ENCODE measurements at regions not wholly inside any gene's neighbourhood (a gene's known extent, or its start where the extent isn't known, plus 50 kb on each side); places are given as distances from the start of the nearest gene placed in this dataset.

DNA sequence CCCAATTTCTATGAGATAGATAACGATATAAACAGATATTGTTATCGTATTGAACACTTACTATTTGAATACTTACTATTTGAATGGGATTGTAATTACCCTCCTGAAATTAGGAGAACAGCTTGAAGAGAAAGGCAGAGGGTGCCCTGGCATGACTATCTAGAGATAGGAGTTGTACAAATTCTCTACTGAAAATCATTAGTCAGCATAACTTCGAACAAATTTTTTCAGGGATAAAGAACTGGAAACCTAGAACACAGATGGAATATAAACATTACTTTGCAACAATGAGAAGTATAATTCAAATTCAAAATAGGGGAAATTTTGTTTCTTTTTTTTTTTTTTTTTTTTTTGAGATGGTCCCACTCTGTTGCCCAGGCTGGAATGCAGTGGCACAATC is 1096.8 kb downstream of the C4orf33 start:
- H3K9ac ChIP-seq (ENCODE audit: low read length): no peak overlapping the region
- peaks cover 3% of the 10 kb centered on the region for H3K9me3 ChIP-seq (ENCODE audit: control insufficient read depth, low read depth, low read length)
- no peaks in the 10 kb centered on the region for H3K4me1 ChIP-seq (ENCODE audit: control insufficient read depth, low read depth, low read length)
- H3K36me3 ChIP-seq (ENCODE audit: control insufficient read depth, low read depth, low read length): no peaks in the 10 kb centered on the region
- no peaks in the 10 kb centered on the region for H3K27me3 ChIP-seq (ENCODE audit: control insufficient read depth, insufficient read depth, low read length)
- no peak overlapping the region for H3K4me3 ChIP-seq (ENCODE audit: low read length)
- H3K27ac ChIP-seq (ENCODE audit: low read length): no peak overlapping the region

DNA sequence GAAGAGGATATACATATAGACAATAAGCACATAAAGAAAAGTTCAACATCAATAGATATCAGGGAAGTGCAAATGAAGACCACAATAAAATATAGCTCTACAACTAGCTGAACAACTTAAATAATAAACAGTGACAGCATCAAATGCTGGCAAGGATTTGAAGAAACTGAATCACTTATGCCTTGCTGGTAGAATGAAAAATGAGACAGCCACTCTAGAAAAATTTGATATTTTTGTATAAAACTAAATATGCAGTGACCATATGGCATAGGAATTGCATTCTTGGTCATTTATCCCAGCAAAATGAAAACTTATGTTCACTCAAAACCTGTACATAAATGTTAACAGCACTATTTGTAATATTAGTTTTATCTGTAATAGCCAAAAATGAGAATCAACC is 1102.0 kb downstream of the C4orf33 start:
- no peak overlapping the region for H3K27ac ChIP-seq (ENCODE audit: low read length)
- H3K9me3 ChIP-seq (ENCODE audit: control insufficient read depth, low read depth, low read length): peaks cover 12% of the 10 kb centered on the region
- H3K36me3 ChIP-seq (ENCODE audit: control insufficient read depth, low read depth, low read length): no peaks in the 10 kb centered on the region
- H3K9ac ChIP-seq (ENCODE audit: low read length): no peak overlapping the region
- H3K4me1 ChIP-seq (ENCODE audit: control insufficient read depth, low read depth, low read length): no peaks in the 10 kb centered on the region
- H3K27me3 ChIP-seq (ENCODE audit: control insufficient read depth, insufficient read depth, low read length): no peaks in the 10 kb centered on the region
- H3K4me3 ChIP-seq (ENCODE audit: low read length): no peak overlapping the region

DNA sequence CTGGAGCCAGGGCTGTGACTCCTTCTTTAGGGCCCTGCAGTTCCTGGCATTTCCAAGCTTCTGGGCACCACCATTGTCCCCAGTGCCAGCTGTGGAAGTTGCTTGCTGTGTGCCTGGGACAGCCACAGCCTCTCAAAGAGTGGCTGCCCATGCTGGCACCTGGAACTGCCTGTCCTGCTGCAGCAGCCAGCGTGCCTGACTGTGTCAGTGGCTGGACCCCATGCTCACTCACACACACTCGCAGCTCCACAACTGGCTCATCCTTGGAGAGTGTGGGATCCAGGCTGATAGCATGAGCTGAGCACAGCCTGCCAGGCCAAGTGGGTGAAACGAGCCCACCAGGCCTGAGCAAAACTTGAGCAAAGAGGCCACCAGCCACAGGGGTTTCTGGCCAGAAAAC is 1107.6 kb downstream of the C4orf33 start:
- H3K36me3 ChIP-seq (ENCODE audit: control insufficient read depth, low read depth, low read length): no peaks in the 10 kb centered on the region
- H3K4me3 ChIP-seq (ENCODE audit: low read length): no peak overlapping the region
- H3K9ac ChIP-seq (ENCODE audit: low read length): no peak overlapping the region
- H3K9me3 ChIP-seq (ENCODE audit: control insufficient read depth, low read depth, low read length): peaks cover 13% of the 10 kb centered on the region
- H3K4me1 ChIP-seq (ENCODE audit: control insufficient read depth, low read depth, low read length): no peaks in the 10 kb centered on the region
- H3K27ac ChIP-seq (ENCODE audit: low read length): no peak overlapping the region
- no peaks in the 10 kb centered on the region for H3K27me3 ChIP-seq (ENCODE audit: control insufficient read depth, insufficient read depth, low read length)

DNA sequence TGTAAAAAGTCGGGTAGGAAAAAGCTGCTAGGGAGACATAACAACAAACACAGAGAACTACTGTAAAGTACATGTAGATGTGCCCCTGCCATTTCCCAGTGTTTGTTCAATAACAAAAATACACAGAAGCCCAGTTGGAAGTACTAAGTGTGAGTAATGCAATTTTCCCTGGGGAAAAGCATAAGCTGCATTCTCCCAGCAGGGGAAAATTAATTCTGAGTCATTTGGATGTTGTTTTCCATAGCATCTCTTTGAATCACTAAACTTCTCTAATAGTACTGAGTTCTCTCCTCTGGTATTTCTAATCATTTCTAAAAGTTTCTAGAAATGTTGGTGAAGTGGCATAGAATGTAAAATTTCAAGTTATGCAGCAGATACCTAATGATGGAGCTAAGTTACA is 1114.9 kb downstream of the C4orf33 start:
- H3K27me3 ChIP-seq (ENCODE audit: control insufficient read depth, insufficient read depth, low read length): no peaks in the 10 kb centered on the region
- H3K27ac ChIP-seq (ENCODE audit: low read length): no peak overlapping the region
- H3K9me3 ChIP-seq (ENCODE audit: control insufficient read depth, low read depth, low read length): no peaks in the 10 kb centered on the region
- H3K4me3 ChIP-seq (ENCODE audit: low read length): no peak overlapping the region
- H3K4me1 ChIP-seq (ENCODE audit: control insufficient read depth, low read depth, low read length): no peaks in the 10 kb centered on the region
- no peaks in the 10 kb centered on the region for H3K36me3 ChIP-seq (ENCODE audit: control insufficient read depth, low read depth, low read length)
- H3K9ac ChIP-seq (ENCODE audit: low read length): no peak overlapping the region

DNA sequence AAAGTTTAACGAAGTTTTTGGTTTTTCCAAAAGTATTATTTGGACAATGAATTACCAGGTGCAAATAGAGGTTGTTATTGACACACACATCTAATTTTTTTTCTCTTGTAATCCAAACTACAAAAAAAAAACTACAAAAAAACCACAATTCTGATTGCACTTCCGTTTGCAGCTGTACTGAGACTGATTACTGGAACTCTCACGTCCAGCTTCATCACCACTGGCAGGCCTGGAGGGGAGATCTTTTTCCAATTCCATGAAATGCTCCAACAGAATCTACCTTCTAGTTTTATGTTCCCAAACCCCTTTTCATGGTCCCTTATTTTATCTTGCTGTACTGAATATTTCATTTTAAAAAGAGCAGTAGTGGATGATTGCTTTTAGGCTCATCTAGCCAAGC is 1118.3 kb downstream of the C4orf33 start:
- Histone ChIP-seq H3K9me3 (ENCODE audit: control insufficient read depth, low read depth, low read length) (no peaks in the 10 kb centered on the region), H3K27ac (ENCODE audit: low read length) (no peak overlapping the region), H3K9ac (ENCODE audit: low read length) (no peak overlapping the region), H3K36me3 (ENCODE audit: control insufficient read depth, low read depth, low read length) (no peaks in the 10 kb centered on the region), H3K4me1 (ENCODE audit: control insufficient read depth, low read depth, low read length) (no peaks in the 10 kb centered on the region), H3K4me3 (ENCODE audit: low read length) (no peak overlapping the region), H3K27me3 (ENCODE audit: control insufficient read depth, insufficient read depth, low read length) (no peaks in the 10 kb centered on the region)

DNA sequence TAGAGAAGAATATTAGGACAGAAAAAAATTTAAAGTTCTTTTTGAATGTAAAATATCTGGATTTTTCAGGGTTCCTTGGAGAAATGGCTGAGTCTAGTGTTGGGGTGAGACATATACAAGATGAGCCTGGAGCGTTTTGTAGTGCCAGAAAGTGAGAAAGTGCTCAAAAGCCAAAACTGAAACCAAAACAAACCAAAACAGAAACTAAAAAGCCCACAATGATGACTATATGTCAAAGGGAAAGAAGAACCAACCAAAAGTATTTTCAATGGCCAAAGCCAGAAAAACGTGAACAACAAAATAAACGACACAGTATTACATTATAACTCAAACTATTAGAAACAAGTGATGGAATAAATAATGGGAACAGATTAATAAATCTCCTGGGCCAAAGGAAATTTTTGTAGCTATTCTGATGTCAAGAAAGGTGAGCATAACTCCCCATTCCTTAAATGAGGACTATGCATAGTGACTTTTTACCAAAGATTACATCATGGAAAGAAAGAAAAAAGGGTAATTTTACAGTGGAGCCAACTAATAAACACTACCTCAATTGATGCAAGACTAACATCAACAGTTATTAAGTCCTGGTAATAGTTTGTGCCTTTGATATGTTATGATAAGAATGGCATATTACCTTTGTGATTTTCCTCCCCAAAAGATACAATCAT is 1137.6 kb downstream of the C4orf33 start:
- Histone ChIP-seq H3K4me1 (ENCODE audit: control insufficient read depth, low read depth, low read length) (no peaks in the 10 kb centered on the region), H3K4me3 (ENCODE audit: low read length) (no peak overlapping the region), H3K9ac (ENCODE audit: low read length) (no peak overlapping the region), H3K9me3 (ENCODE audit: control insufficient read depth, low read depth, low read length) (no peaks in the 10 kb centered on the region), H3K36me3 (ENCODE audit: control insufficient read depth, low read depth, low read length) (no peaks in the 10 kb centered on the region), H3K27me3 (ENCODE audit: control insufficient read depth, insufficient read depth, low read length) (no peaks in the 10 kb centered on the region), H3K27ac (ENCODE audit: low read length) (no peak overlapping the region)

DNA sequence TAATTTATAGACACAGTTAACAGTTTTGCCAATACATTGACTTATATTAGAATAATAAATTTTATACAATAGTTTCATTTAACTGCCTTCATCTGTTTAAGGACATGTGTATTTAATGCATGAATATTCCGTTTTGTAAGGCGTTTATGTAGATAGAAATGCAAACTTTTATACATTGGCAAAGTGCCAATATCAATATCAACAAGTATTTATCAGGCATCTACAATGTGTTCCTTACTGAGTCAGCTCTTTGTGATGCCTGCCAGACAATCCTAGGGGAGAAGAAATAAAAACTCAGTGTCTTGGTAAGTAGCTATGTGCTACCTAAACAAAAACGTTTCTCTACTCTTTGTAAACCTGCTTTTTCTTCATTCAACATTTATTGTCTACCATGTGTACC is 1142.2 kb downstream of the C4orf33 start:
- no peaks in the 10 kb centered on the region for H3K9me3 ChIP-seq (ENCODE audit: control insufficient read depth, low read depth, low read length)
- H3K36me3 ChIP-seq (ENCODE audit: control insufficient read depth, low read depth, low read length): no peaks in the 10 kb centered on the region
- H3K4me3 ChIP-seq (ENCODE audit: low read length): no peak overlapping the region
- H3K4me1 ChIP-seq (ENCODE audit: control insufficient read depth, low read depth, low read length): no peaks in the 10 kb centered on the region
- no peaks in the 10 kb centered on the region for H3K27me3 ChIP-seq (ENCODE audit: control insufficient read depth, insufficient read depth, low read length)
- no peak overlapping the region for H3K27ac ChIP-seq (ENCODE audit: low read length)
- H3K9ac ChIP-seq (ENCODE audit: low read length): no peak overlapping the region

DNA sequence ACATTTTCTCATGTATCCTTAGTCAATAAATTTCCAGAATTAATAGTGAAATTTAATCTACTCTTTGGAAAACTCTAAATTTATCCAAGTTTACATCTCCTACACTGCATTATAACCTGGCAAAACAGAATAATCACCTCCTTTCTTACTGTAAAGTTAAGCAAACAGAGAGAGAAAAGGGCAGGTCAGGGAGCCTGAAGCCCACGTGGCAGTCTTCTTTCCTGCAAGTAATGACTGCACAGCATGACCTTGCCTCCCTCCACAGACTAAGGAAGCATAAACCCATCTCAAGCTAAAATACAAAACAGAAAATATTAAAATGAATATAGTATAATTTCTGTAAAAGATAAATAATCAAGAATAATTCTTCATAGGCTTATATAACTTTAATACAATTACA is 1153.0 kb downstream of the C4orf33 start:
- Histone ChIP-seq H3K4me1 (ENCODE audit: control insufficient read depth, low read depth, low read length) (no peaks in the 10 kb centered on the region), H3K27ac (ENCODE audit: low read length) (no peak overlapping the region), H3K4me3 (ENCODE audit: low read length) (no peak overlapping the region), H3K9me3 (ENCODE audit: control insufficient read depth, low read depth, low read length) (no peaks in the 10 kb centered on the region), H3K9ac (ENCODE audit: low read length) (no peak overlapping the region), H3K36me3 (ENCODE audit: control insufficient read depth, low read depth, low read length) (no peaks in the 10 kb centered on the region), H3K27me3 (ENCODE audit: control insufficient read depth, insufficient read depth, low read length) (no peaks in the 10 kb centered on the region)

DNA sequence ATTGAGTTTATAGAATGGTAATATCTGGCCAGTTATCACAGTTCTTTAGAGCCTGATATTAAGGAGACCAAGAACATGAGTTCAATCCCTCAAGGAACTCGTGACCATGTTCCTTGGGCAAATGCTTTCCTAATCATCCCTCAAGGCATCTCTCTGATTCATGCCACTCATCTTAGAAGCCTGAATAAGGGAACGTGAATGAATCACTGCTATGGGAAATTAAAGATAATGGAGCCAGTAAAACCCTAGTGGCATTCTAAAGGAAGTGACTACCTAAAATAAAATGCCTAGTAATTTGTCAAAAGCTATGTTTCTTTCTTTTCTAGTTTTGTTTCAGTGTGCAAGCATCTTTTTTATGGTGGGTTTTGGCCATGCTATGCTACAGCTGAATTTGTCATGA is 1161.3 kb downstream of the C4orf33 start:
- no peaks in the 10 kb centered on the region for H3K36me3 ChIP-seq (ENCODE audit: control insufficient read depth, low read depth, low read length)
- H3K4me3 ChIP-seq (ENCODE audit: low read length): no peak overlapping the region
- H3K27me3 ChIP-seq (ENCODE audit: control insufficient read depth, insufficient read depth, low read length): no peaks in the 10 kb centered on the region
- no peak overlapping the region for H3K27ac ChIP-seq (ENCODE audit: low read length)
- no peaks in the 10 kb centered on the region for H3K9me3 ChIP-seq (ENCODE audit: control insufficient read depth, low read depth, low read length)
- H3K4me1 ChIP-seq (ENCODE audit: control insufficient read depth, low read depth, low read length): no peaks in the 10 kb centered on the region
- H3K9ac ChIP-seq (ENCODE audit: low read length): no peak overlapping the region

DNA sequence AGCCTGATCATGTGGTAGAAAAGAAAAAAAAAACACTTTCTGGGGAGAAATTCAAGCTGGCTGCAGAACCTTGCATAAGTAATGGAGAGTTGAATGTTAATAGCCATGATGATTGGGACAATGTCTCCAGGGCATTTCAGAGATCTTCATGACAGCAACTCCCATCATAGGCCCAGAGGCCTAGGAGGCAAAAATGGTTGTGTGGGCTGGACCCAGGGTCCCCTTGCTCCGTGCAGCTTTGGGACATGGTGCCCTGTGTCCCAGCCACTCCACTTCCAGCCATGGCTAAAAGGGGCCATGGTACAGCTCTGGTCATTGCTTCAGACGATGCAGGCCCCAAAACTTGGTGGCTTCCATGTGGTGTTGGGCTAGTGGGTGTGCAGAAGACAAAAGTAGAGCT is 1170.9 kb downstream of the C4orf33 start:
- Histone ChIP-seq H3K9ac (ENCODE audit: low read length) (no peak overlapping the region), H3K9me3 (ENCODE audit: control insufficient read depth, low read depth, low read length) (peaks cover 18% of the 10 kb centered on the region), H3K4me3 (ENCODE audit: low read length) (no peak overlapping the region), H3K27me3 (ENCODE audit: control insufficient read depth, insufficient read depth, low read length) (no peaks in the 10 kb centered on the region), H3K4me1 (ENCODE audit: control insufficient read depth, low read depth, low read length) (no peaks in the 10 kb centered on the region), H3K27ac (ENCODE audit: low read length) (no peak overlapping the region), H3K36me3 (ENCODE audit: control insufficient read depth, low read depth, low read length) (no peaks in the 10 kb centered on the region)

DNA sequence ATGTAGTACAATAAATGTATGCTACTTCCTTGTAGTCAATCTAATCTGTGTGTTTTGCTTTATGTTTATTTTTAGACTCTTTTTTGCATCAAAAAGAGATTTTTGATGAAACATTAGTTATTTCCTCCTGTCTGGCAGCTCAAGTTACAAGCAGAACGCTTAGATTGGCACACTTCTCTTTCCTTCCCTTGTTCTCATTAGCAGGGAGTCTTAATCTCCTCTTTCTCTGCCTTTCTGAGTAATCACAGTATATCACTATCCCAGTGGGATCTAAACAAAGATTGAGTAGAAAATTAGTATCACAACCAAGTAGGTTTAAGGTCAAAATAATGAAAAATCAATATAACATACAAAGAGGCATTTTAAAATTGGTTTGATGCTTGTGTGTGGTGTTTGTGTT is 1192.6 kb downstream of the C4orf33 start:
- H3K27ac ChIP-seq (ENCODE audit: low read length): no peak overlapping the region
- H3K4me3 ChIP-seq (ENCODE audit: low read length): no peak overlapping the region
- H3K27me3 ChIP-seq (ENCODE audit: control insufficient read depth, insufficient read depth, low read length): no peaks in the 10 kb centered on the region
- no peak overlapping the region for H3K9ac ChIP-seq (ENCODE audit: low read length)
- no peaks in the 10 kb centered on the region for H3K36me3 ChIP-seq (ENCODE audit: control insufficient read depth, low read depth, low read length)
- no peaks in the 10 kb centered on the region for H3K4me1 ChIP-seq (ENCODE audit: control insufficient read depth, low read depth, low read length)
- no peaks in the 10 kb centered on the region for H3K9me3 ChIP-seq (ENCODE audit: control insufficient read depth, low read depth, low read length)

DNA sequence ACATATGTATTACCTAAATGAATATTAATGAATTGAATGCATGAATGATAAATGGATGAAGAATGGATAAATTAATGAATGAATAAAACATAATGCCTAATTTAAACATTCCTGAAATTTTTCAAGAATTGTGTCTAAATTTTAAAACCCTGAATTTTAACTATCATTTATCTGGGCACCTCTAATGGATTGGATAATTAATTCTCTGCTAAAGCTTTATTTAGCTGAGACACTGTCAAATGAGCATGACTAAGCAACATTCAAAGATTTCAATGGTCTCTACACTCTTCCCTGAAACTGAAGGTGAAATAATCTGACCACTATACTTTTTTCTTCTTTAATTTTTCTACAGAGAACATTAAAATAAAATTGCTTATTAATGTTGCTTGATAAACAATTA is 1197.7 kb downstream of the C4orf33 start:
- Histone ChIP-seq H3K4me3 (ENCODE audit: low read length) (no peak overlapping the region), H3K9ac (ENCODE audit: low read length) (no peak overlapping the region), H3K9me3 (ENCODE audit: control insufficient read depth, low read depth, low read length) (no peaks in the 10 kb centered on the region), H3K27me3 (ENCODE audit: control insufficient read depth, insufficient read depth, low read length) (no peaks in the 10 kb centered on the region), H3K36me3 (ENCODE audit: control insufficient read depth, low read depth, low read length) (no peaks in the 10 kb centered on the region), H3K4me1 (ENCODE audit: control insufficient read depth, low read depth, low read length) (no peaks in the 10 kb centered on the region), H3K27ac (ENCODE audit: low read length) (no peak overlapping the region)

Measured in iPS-18a (cell line).